ENCODE measurements at regions not wholly inside any gene's neighbourhood (a gene's known extent, or its start where the extent isn't known, plus 50 kb on each side); places are given as distances from the start of the nearest gene placed in this dataset.

GRCh38 chr2:12007282-12007681, 260.9 kb downstream of the LPIN1 start:
- TF ChIP-seq CTCF (conservative IDR thresholded peaks at IDR 0.05; ENCODE audit: low read length) (no peak), EZH2phosphoT487 (IDR thresholded peaks at IDR 0.05; ENCODE audit: borderline replicate concordance, low read depth, low read length) (no peak)
